ENCODE measurements at regions not wholly inside any gene's neighbourhood (a gene's known extent, or its start where the extent isn't known, plus 50 kb on each side); places are given as distances from the start of the nearest gene placed in this dataset.

DNA sequence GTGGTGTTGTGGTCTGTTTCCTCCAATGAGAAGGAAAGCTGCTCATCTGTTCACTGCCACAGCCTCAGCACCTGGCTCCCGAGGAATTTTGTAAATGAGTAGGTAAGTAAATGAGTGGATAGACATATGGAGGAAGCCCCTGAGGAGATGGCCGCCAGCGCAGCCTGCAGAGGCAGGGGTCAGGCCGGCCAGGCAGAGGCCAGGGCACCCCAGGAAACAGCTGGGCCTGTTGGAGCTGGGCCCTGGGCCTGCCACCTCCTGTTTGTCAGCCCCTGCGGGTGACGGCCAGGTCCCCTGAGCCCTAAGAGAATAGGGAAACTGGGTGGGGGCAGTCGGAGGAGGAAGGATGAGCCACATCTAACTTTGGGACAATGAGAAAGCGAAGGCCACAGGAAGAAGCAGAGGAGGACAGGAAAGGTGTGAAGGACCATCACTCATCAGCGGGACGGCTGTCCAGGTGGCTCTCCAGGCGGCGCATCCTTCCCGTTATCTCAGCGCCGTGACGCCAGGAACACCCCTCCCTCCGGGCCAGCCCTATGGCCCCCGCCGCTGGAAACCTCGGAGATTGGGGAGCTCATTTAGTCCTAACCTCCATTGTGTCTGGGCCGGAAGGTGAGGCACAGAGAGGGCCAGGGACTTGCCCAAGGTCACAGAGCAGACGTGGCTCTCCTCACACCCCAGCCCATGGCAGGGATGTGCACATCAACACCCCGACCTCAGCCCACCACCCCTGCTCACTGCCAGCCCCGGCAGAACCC, 142.3 kb upstream of the UNC5B start:
- Histone ChIP-seq H3K4me1 (ENCODE audit: insufficient read depth, low read length) (no peaks in the 10 kb centered on the region), H3K27me3 (ENCODE audit: control insufficient read depth in 1 of 2, insufficient read depth in 2 of 2, low read length in 2 of 2) (no peaks in the 10 kb centered on the region), H3K36me3 (ENCODE audit: insufficient read depth, low read length) (no peaks in the 10 kb centered on the region), H3K9me3 (ENCODE audit: control insufficient read depth in 1 of 2, insufficient read depth in 1 of 2, low read length in 2 of 2) (no peaks in the 10 kb centered on the region), H3K27ac (ENCODE audit: low read depth in 1 of 2, low read length in 2 of 2) (no peak overlapping the region), H3K4me3 (ENCODE audit: low read length) (no peak overlapping the region)
- Mint-ChIP-seq H3K27ac (no peak overlapping the region), H3K36me3 (ENCODE audit: low read depth) (no peaks in the 10 kb centered on the region), H3K27me3 (no peaks in the 10 kb centered on the region), H3K4me1 (ENCODE audit: low read depth) (no peaks in the 10 kb centered on the region), H3K4me3 (no peak overlapping the region), H3K9me3 (no peaks in the 10 kb centered on the region)
- ATAC-seq (ENCODE audit: poor library complexity) (no peak), DNase-seq (no peak)
- POLR2A ChIA-PET, result no interaction called here
- intact Hi-C loops (cut with DNase I, micrococcal nuclease), result no loop called here
- CTCF ChIA-PET, result interaction anchor here (0.6 kb wide), 1 partner anchor 1336 kb away, joined by 3 read pairs; no protein-coding TSS in a partner anchor
- TF ChIP-seq, protein P1, sequence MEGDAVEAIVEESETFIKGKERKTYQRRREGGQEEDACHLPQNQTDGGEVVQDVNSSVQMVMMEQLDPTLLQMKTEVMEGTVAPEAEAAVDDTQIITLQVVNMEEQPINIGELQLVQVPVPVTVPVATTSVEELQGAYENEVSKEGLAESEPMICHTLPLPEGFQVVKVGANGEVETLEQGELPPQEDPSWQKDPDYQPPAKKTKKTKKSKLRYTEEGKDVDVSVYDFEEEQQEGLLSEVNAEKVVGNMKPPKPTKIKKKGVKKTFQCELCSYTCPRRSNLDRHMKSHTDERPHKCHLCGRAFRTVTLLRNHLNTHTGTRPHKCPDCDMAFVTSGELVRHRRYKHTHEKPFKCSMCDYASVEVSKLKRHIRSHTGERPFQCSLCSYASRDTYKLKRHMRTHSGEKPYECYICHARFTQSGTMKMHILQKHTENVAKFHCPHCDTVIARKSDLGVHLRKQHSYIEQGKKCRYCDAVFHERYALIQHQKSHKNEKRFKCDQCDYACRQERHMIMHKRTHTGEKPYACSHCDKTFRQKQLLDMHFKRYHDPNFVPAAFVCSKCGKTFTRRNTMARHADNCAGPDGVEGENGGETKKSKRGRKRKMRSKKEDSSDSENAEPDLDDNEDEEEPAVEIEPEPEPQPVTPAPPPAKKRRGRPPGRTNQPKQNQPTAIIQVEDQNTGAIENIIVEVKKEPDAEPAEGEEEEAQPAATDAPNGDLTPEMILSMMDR (IDR thresholded peaks at IDR 0.05), result no peak

DNA sequence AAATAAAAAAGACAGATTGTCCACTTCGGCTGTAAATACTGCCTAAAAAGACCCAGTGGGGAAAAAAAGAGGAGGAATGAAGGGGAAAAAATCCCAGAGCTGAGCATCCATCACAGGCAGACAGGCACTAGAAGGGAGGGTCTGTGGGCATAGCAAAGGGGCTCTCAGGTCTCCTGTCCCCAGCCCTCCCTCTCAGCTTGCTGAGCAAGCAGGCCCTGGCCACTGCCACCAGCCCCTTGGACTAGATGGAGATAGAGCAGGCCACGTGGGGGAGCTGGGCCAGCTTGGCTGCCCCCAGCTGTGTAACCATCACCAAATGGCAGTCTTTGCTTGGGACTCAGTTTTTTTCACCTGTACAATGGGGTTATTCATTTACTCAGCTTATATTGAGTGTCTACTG, 141.6 kb upstream of the UNC5B start:
- no peaks in the 10 kb centered on the region for H3K9me3 ChIP-seq (ENCODE audit: control insufficient read depth in 1 of 2, insufficient read depth in 1 of 2, low read length in 2 of 2)
- Mint-ChIP-seq H3K36me3 (ENCODE audit: low read depth) (no peaks in the 10 kb centered on the region), H3K4me1 (ENCODE audit: low read depth) (no peaks in the 10 kb centered on the region), H3K4me3 (no peak overlapping the region), H3K27me3 (no peaks in the 10 kb centered on the region), H3K9me3 (no peaks in the 10 kb centered on the region), H3K27ac (no peak overlapping the region)
- H3K27ac ChIP-seq (ENCODE audit: low read depth in 1 of 2, low read length in 2 of 2), result no peak overlapping the region
- H3K36me3 ChIP-seq (ENCODE audit: insufficient read depth, low read length), result no peaks in the 10 kb centered on the region
- TF ChIP-seq, protein P1 (IDR thresholded peaks at IDR 0.05), result no peak
- ChIA-PET POLR2A (no interaction called here), CTCF (interaction anchor here (0.6 kb wide), 1 partner anchor 1337 kb away, joined by 3 read pairs; no protein-coding TSS in a partner anchor)
- intact Hi-C loops (cut with DNase I, micrococcal nuclease), result no loop called here
- DNase-seq (no peak), ATAC-seq (ENCODE audit: poor library complexity) (no peak)
- H3K4me1 ChIP-seq (ENCODE audit: insufficient read depth, low read length), result no peaks in the 10 kb centered on the region
- H3K4me3 ChIP-seq (ENCODE audit: low read length), result no peak overlapping the region
- no peaks in the 10 kb centered on the region for H3K27me3 ChIP-seq (ENCODE audit: control insufficient read depth in 1 of 2, insufficient read depth in 2 of 2, low read length in 2 of 2)

DNA sequence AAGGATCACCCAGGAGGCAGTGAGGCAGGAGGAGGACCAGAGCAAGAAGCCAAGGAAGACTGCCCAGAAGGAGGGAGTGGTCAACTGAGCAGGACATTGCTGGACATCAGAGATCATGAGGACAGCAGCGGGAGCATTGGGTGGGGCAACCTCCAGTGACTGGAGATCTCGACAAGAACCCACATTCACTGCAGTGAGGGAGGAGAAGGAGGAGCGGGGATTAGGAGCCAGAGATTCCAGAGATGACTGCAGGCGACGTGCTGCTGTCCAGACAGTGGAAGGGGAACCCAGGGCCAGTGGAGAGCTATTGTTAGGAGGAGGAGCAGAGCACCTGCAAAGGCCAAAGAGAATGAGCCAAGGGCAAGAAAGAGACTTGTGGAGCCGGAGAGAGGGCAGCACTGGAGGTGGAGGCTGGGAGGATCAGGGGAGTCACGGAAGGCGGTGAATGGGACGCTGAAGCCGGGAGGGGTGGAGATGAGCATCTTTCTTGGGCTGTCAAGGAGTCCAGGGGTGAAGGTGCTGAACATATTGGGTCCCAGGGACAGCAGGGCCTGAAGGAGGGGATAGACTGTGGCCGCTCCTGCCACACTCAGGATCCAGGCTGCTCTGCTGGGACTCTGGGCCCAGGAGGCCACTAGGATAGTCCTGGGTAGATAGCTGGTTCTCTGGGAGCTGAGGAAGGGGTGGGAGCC, 140.1 kb upstream of the UNC5B start:
- ATAC-seq (ENCODE audit: poor library complexity), result no peak
- ChIA-PET CTCF (no interaction called here), POLR2A (no interaction called here)
- Mint-ChIP-seq H3K4me3 (no peak overlapping the region), H3K27ac (no peak overlapping the region), H3K36me3 (ENCODE audit: low read depth) (no peaks in the 10 kb centered on the region), H3K27me3 (no peaks in the 10 kb centered on the region), H3K9me3 (no peaks in the 10 kb centered on the region), H3K4me1 (ENCODE audit: low read depth) (no peaks in the 10 kb centered on the region)
- H3K27ac ChIP-seq (ENCODE audit: low read depth in 1 of 2, low read length in 2 of 2), result no peak overlapping the region
- no peaks in the 10 kb centered on the region for H3K27me3 ChIP-seq (ENCODE audit: control insufficient read depth in 1 of 2, insufficient read depth in 2 of 2, low read length in 2 of 2)
- intact Hi-C loops (cut with DNase I, micrococcal nuclease), result no loop called here
- no peak overlapping the region for H3K4me3 ChIP-seq (ENCODE audit: low read length)
- H3K9me3 ChIP-seq (ENCODE audit: control insufficient read depth in 1 of 2, insufficient read depth in 1 of 2, low read length in 2 of 2), result no peaks in the 10 kb centered on the region
- no peaks in the 10 kb centered on the region for H3K4me1 ChIP-seq (ENCODE audit: insufficient read depth, low read length)
- no peaks in the 10 kb centered on the region for H3K36me3 ChIP-seq (ENCODE audit: insufficient read depth, low read length)
- DNase-seq, result no peak
- TF ChIP-seq, protein P1 (IDR thresholded peaks at IDR 0.05), result no peak

All from CD4-positive, alpha-beta T cell (primary cell).